DOHH2 (cell line): ENCODE measurements at regions not wholly inside any gene's neighbourhood (a gene's known extent, or its start where the extent isn't known, plus 50 kb on each side); places are given as distances from the start of the nearest gene placed in this dataset.
"Not testable (repeated sequence)": the region's sequence is repeated elsewhere in the genome, so short reads cannot be mapped to it uniquely, and the experiment has no call there.

Source experiments
- H3F3A ChIP-seq: fragments of 200-600 bp; sonication (generic), shearing (Covaris generic); 2 replicates; pipeline ENCODE4 v1.6.0; 2016; ENCODE audit warnings: antibody characterized with exemption, mild to moderate bottlenecking; ENCODE audit not compliant: control insufficient read depth, insufficient read depth
- H3K27ac ChIP-seq: fragments of 200-600 bp; sonication (generic); 2 replicates; pipeline ENCODE4 v1.5.1; 2014; ENCODE audit warnings: low read depth, mild to moderate bottlenecking, low read length, moderate library complexity
- H3K27me3 ChIP-seq: fragments of 200-600 bp; sonication (generic); 2 replicates; pipeline ENCODE4 v1.6.1; 2014; ENCODE audit warnings: mild to moderate bottlenecking, low read length, mixed read lengths; ENCODE audit not compliant: control insufficient read depth
- H3K36me3 ChIP-seq: fragments of 200-600 bp; sonication (generic); 2 replicates; pipeline ENCODE4 v1.6.1; 2014; ENCODE audit warnings: mild to moderate bottlenecking, low read length, moderate library complexity, mixed read lengths; ENCODE audit not compliant: control insufficient read depth
- H3K4me1 ChIP-seq: fragments of 200-600 bp; sonication (generic); 2 replicates; pipeline ENCODE4 v1.6.1; 2014; ENCODE audit warnings: mild to moderate bottlenecking, low read length, mixed read lengths; ENCODE audit not compliant: control insufficient read depth
- H3K4me2 ChIP-seq: fragments of 200-600 bp; sonication (generic); 2 replicates; pipeline ENCODE4 v1.6.0; 2014; ENCODE audit warnings: mild to moderate bottlenecking, low read length, moderate library complexity
- H3K4me3 ChIP-seq: fragments of 200-600 bp; sonication (generic); 2 replicates; pipeline ENCODE4 v1.5.1; 2014; ENCODE audit warnings: mild to moderate bottlenecking, low read length, mixed read lengths
- H3K79me2 ChIP-seq: fragments of 200-600 bp; sonication (generic); 2 replicates; pipeline ENCODE4 v1.6.1; 2014; ENCODE audit warnings: mild to moderate bottlenecking, low read length, mixed read lengths; ENCODE audit not compliant: control insufficient read depth
- H3K9me2 ChIP-seq: fragments of 200-600 bp; sonication (generic); replicated peaks from 2 replicates; pipeline ENCODE4 v1.6.1; 2014; ENCODE audit warnings: mild to moderate bottlenecking, low read length, mixed read lengths; ENCODE audit not compliant: control insufficient read depth
- H3K9me3 ChIP-seq: fragments of 200-600 bp; sonication (generic); 2 replicates; pipeline ENCODE4 v1.6.1; 2014; ENCODE audit warnings: antibody characterized with exemption, low read length, mixed read lengths; ENCODE audit not compliant: control insufficient read depth, insufficient read depth
- H4K20me1 ChIP-seq: fragments of 200-600 bp; sonication (generic); 2 replicates; pipeline ENCODE4 v1.6.0; 2014; ENCODE audit warnings: low read depth, mild to moderate bottlenecking, antibody characterized with exemption, low read length, moderate library complexity; ENCODE audit not compliant: control insufficient read depth, insufficient read depth
- CTCF ChIP-seq: fragments of 200-600 bp; sonication (generic); IDR thresholded peaks from one replicate; pipeline ENCODE4 v1.5.1; 2014; ENCODE audit warnings: antibody characterized with exemption, mild to moderate bottlenecking, low read depth, low read length; ENCODE audit not compliant: poor library complexity, severe bottlenecking
- EZH2phosphoT487 ChIP-seq: fragments of 200-600 bp; sonication (generic); IDR thresholded peaks from 2 replicates; pipeline ENCODE4 v1.6.1; 2017; ENCODE audit warnings: borderline replicate concordance, mild to moderate bottlenecking, antibody characterized with exemption, low read length, moderate library complexity, mixed read lengths

- Histone ChIP-seq H3K4me2 (no peak overlapping the region), H3K4me3 (no peak overlapping the region), H4K20me1 (no peaks in the 10 kb centered on the region), H3F3A (no peaks in the 10 kb centered on the region), H3K9me3 (no peaks in the 10 kb centered on the region), H3K36me3 (no peaks in the 10 kb centered on the region), H3K27ac (no peak overlapping the region), H3K27me3 (no peaks in the 10 kb centered on the region), H3K9me2 (no peaks in the 10 kb centered on the region), H3K4me1 (no peaks in the 10 kb centered on the region), H3K79me2 (no peaks in the 10 kb centered on the region)
- TF ChIP-seq CTCF (no peak), EZH2phosphoT487 (no peak)
Observed at GRCh38 chr4:134862116-134862515, 660.5 kb upstream of the PABPC4L start.

- Histone ChIP-seq H3K4me3 (no peak overlapping the region), H3K36me3 (no peaks in the 10 kb centered on the region), H3F3A (no peaks in the 10 kb centered on the region), H3K79me2 (no peaks in the 10 kb centered on the region), H3K27me3 (no peaks in the 10 kb centered on the region), H4K20me1 (no peaks in the 10 kb centered on the region), H3K9me2 (no peaks in the 10 kb centered on the region), H3K4me2 (no peak overlapping the region), H3K27ac (no peak overlapping the region), H3K9me3 (no peaks in the 10 kb centered on the region), H3K4me1 (no peaks in the 10 kb centered on the region)
- TF ChIP-seq EZH2phosphoT487 (no peak), CTCF (no peak)
Observed at GRCh38 chr4:134848681-134849080, 647.1 kb upstream of the PABPC4L start.

GRCh38 chr4:134830741-134831140 is 629.2 kb upstream of the PABPC4L start:
- H3K27me3 ChIP-seq, H3K4me3 ChIP-seq: not testable (repeated sequence)

GRCh38 chr4:134812611-134813010 is 611.0 kb upstream of the PABPC4L start:
- TF ChIP-seq CTCF (no peak), EZH2phosphoT487 (no peak)
- H3K4me2 ChIP-seq, result no peak overlapping the region
- no peaks in the 10 kb centered on the region for H3K27me3 ChIP-seq
- H3K36me3 ChIP-seq, result no peaks in the 10 kb centered on the region
- no peaks in the 10 kb centered on the region for H4K20me1 ChIP-seq
- no peaks in the 10 kb centered on the region for H3K79me2 ChIP-seq
- no peaks in the 10 kb centered on the region for H3K9me2 ChIP-seq
- H3K4me1 ChIP-seq, result no peaks in the 10 kb centered on the region
- no peak overlapping the region for H3K4me3 ChIP-seq
- H3F3A ChIP-seq, result no peaks in the 10 kb centered on the region
- H3K9me3 ChIP-seq, result no peaks in the 10 kb centered on the region
- no peak overlapping the region for H3K27ac ChIP-seq

More at GRCh38 chr4:134830741-134831140, 629.2 kb upstream of the PABPC4L start:
- H3K4me1 ChIP-seq, H3K36me3 ChIP-seq, H3K9me2 ChIP-seq, H3K9me3 ChIP-seq, H3K4me2 ChIP-seq, H3F3A ChIP-seq, H3K27ac ChIP-seq, H3K79me2 ChIP-seq, H4K20me1 ChIP-seq: not testable (repeated sequence)
